GM21367 (cell line): ENCODE measurements at regions not wholly inside any gene's neighbourhood (a gene's known extent, or its start where the extent isn't known, plus 50 kb on each side); places are given as distances from the start of the nearest gene placed in this dataset.

ENCODE experiments used
- ATAC-seq: cut with Tn5 transposase; IDR thresholded peaks from one replicate; pipeline ENCODE4 v1.9.1; 2021; ENCODE audit not compliant: unreplicated experiment

GRCh38 chr4:61067381-61067780, 132.7 kb upstream of the ADGRL3 start:
- ATAC-seq: no peak

DNA sequence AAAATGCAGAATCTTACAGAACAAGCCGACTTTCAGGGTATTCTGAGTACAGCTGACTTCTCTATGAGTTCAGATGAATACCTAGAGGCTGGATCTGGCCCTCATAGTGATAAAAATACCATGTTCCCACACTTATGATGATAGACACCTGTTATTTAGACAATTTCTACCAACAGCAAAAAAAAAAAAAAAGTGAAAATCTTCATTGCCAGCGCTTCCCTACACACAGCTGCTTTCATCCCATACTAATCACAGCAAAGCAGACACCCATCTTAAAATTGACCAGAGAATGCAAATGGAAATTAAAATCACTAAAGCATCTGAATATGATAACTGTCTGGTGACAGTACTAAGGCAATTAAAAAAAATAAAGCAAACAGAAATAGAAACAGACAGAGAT, 132.1 kb upstream of the ADGRL3 start:
- no peak for ATAC-seq

DNA sequence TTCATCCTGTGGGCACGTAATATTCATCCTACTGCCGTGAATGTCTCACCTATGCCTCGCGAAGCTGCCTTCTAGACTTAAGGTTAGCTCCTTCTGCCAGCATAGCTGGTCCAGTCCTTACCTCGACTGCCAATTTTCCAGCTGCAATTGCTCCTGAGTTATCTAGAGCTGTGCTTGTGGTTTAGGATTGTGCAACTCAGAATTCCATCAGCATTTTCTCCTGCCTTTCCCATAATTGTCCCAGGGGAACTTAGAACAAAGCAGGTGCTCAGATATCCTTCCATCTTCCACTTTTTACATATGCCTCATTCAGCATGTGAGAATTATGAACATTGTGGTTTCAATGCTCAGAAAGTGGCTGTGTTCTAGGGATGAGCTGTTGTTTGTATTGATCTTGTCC, 131.4 kb upstream of the ADGRL3 start:
- no peak for ATAC-seq

DNA sequence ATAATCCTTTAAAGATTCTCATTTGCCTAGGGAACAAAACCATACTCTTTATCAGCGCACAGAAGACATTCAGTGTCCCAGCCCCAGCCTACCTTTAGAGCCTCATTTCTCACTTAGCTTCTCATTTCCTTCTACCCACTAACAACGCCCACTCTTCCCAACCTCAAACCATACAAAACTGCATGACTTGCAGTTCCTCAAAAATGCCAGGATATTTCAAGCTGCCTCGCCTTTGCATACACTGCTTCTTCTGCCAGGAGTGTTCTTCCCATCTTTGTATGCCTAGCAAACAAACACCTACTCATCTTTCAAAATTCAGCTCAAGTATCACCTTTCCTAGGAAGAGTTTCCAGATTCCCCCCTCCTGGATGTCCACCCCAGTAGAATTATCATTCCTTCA, 129.9 kb upstream of the ADGRL3 start:
- ATAC-seq: no peak

DNA sequence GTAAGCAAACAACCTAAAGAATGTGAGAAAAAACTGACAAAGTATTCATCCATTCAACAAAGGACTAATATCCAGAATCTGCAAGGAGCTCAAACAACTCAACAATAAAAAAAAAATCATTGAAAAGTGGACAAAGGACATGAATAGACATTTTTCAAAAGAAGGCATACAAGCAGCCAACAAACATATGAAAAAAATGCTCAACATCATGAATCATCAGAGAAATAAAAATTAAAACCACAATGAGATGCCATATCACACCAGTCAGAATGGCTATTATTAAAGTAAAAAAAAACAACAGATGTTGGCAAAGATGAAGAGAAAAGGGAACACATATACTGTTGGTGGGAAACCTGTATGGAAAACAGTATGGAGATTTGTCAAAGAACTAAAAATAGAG, 120.7 kb upstream of the ADGRL3 start:
- no peak for ATAC-seq

DNA sequence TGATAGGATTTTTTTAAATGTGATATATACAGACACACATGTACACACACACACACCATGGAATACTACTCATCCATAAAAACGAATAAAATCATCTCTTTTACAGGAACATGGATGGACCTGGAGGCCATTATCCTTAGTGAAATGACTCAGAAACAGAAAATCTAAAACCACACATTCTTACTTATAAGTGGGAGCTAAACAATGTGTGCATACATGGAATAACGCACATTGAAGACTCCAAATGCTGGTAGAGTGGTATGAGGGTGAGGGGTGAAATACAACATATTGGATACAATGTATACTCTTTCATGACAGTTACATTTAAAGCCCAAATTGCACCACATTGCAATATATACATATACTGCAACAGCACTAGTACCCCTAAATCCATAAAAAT, 120.2 kb upstream of the ADGRL3 start:
- ATAC-seq: no peak

DNA sequence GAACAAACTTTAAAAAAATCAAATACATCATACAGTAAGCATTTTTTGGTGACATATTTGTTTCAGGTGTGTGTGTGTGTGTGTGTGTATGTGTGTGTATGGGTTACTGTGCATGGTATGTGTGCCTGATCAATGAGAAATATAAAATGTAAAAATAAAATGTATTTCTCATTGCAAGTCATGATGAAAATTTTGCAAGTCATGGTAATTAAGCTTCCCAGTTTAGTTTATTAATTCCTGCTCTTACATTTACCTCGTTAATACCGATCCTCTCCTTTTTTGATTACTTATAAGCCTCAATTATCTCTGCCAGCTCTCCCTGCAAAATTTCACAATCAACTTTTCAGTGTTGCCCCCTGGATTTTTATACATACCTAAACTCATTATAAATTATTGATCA, 114.6 kb upstream of the ADGRL3 start:
- ATAC-seq: no peak

DNA sequence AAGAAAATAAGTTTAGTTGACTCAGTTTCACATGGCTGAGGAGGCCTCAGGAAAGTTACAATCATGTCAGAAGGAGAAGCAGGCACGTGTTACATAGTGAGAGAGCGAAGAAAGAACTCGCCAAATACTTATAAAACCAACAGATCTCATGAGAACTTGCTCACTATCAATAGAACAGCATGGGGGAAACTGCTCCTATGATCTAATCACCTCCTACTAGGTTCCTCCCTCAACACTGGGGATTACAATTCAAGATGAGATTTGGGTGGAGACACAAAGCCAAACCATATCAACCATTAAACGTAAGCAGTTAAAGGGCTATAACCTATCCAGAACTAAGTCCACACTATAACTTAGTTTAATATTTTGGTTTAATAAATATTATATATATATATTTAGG, 113.8 kb upstream of the ADGRL3 start:
- no peak for ATAC-seq

- ATAC-seq: no peak
Observed at GRCh38 chr4:61086979-61087378, 113.1 kb upstream of the ADGRL3 start.

DNA sequence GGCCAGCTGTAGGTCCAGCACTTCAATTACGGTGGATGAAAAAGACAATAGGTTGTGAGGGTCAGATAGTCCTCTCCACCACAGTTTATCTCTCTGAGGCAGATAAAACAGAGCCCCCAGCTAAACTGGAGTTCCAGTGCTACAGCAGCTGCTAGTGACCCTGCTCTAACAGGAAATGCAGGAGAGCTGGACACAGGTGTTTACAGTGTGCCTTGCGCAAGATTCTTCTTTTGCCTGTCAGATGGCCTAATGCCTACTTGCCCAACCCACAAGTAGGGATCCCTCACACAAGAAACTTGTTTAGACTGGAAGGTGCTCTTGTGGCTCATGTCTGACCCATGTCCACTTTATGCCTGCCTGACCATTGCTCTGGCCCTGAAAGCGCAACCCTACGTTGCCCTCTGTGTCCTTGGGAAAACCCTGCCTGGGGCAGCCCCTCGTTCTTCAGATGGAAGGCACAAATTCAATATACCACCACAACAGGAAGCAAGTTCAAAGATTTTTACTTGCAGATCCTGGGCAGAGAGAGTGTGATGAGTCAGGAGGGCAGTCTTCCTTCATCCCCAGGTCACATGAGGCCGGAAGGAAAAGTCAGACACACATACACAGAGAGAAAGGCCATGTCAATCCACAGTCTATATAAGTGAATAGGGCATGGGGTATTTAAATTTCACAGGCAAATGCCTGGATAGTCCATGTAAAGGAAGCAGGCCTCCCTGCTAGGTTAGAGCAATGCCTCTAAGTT, 105.1 kb upstream of the ADGRL3 start:
- ATAC-seq: no peak

DNA sequence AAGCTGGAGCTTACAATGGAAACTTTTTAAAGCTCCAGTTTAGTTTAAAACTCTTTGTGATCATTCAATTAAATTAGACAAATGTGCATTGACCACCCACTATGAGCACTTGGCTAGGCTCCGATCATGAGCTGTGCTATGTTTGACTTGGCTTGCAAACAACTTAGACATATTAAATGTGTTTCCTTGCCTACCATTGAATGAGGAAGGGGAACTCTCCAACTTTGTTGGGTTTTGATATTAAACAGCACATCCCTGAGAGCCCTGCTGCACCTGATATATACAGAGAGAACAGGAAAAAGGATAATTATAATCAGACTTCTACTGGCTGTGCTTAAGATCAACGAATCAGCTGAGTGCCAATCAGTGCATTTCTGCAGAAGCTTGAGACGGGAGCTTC, 71.4 kb upstream of the ADGRL3 start:
- no peak for ATAC-seq

- ATAC-seq: no peak
Observed at GRCh38 chr4:61129971-61130370, 70.2 kb upstream of the ADGRL3 start.

GRCh38 chr4:61143461-61143860, 56.7 kb upstream of the ADGRL3 start:
- ATAC-seq: no peak

DNA sequence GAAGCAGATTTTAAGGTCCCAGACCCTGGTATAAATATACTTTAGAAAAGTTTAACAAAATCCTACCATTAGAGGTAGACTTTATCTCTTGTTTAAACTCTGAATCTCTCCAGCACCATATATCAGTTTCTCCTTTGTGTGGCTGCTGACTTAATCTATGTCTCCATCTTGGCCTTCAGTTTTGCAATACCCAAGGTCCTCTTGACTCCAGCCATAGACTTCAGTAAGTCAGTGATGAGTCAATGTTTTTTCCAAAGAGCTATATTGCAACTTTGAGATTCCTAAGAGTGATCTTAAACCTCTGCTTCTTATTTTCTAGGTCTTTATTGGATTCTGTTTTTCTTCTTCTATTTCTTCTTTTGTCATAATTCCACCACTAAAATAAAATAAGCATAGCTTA, 50.8 kb upstream of the ADGRL3 start:
- ATAC-seq: no peak
